PC-9 (cell line): ENCODE measurements at regions not wholly inside any gene's neighbourhood (a gene's known extent, or its start where the extent isn't known, plus 50 kb on each side); places are given as distances from the start of the nearest gene placed in this dataset.

Experiments
- EZH2 ChIP-seq: fragments of 200-600 bp; sonication (generic); IDR thresholded peaks from 2 replicates; pipeline ENCODE4 v1.8.0; 2017; ENCODE audit warnings: antibody characterized with exemption, low read depth
- TF ChIP-seq, protein P1 (sequence below): fragments of 200-600 bp; sonication (generic); conservative IDR thresholded peaks from 2 replicates; pipeline ENCODE4 v1.6.1; 2017; ENCODE audit warnings: mixed run types, antibody characterized with exemption, mild to moderate bottlenecking, moderate library complexity

- TF ChIP-seq, protein P1, sequence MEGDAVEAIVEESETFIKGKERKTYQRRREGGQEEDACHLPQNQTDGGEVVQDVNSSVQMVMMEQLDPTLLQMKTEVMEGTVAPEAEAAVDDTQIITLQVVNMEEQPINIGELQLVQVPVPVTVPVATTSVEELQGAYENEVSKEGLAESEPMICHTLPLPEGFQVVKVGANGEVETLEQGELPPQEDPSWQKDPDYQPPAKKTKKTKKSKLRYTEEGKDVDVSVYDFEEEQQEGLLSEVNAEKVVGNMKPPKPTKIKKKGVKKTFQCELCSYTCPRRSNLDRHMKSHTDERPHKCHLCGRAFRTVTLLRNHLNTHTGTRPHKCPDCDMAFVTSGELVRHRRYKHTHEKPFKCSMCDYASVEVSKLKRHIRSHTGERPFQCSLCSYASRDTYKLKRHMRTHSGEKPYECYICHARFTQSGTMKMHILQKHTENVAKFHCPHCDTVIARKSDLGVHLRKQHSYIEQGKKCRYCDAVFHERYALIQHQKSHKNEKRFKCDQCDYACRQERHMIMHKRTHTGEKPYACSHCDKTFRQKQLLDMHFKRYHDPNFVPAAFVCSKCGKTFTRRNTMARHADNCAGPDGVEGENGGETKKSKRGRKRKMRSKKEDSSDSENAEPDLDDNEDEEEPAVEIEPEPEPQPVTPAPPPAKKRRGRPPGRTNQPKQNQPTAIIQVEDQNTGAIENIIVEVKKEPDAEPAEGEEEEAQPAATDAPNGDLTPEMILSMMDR = no peak
- no peak for TF ChIP-seq EZH2
Measured at GRCh38 chr1:5603353-5604104, 388.7 kb downstream of the NPHP4 start.
